Neural progenitor cell (in vitro differentiated cells): ENCODE measurements at regions not wholly inside any gene's neighbourhood (a gene's known extent, or its start where the extent isn't known, plus 50 kb on each side); places are given as distances from the start of the nearest gene placed in this dataset.

Source experiments
- DNase-seq: peaks from one replicate; pipeline ENCODE4 v3.0.0-alpha.2; 2016; ENCODE audit warnings: low spot score
- H2AFZ ChIP-seq: fragments of 200-600 bp; sonication (generic); replicated peaks from 2 replicates; pipeline ENCODE4 v1.6.1; 2016; ENCODE audit warnings: antibody characterized with exemption
- H3F3A ChIP-seq: fragments of 200-600 bp; sonication (generic); 2 replicates; pipeline ENCODE4 v1.6.1; 2016; ENCODE audit warnings: antibody characterized with exemption, low read depth
- H3K27ac ChIP-seq: fragments of 200-600 bp; sonication (generic); 2 replicates; pipeline ENCODE4 v1.5.1; 2016; ENCODE audit warnings: mild to moderate bottlenecking
- H3K27me3 ChIP-seq: fragments of 200-600 bp; sonication (generic); 2 replicates; pipeline ENCODE4 v1.6.1; 2016; ENCODE audit warnings: mild to moderate bottlenecking, moderate library complexity
- H3K36me3 ChIP-seq: fragments of 200-600 bp; sonication (generic); 2 replicates; pipeline ENCODE4 v1.5.1; 2016
- H3K4me1 ChIP-seq: fragments of 200-600 bp; sonication (generic); 2 replicates; pipeline ENCODE4 v1.6.1; 2016; ENCODE audit warnings: mixed run types
- H3K4me2 ChIP-seq: fragments of 200-600 bp; sonication (generic); 2 replicates; pipeline ENCODE4 v1.6.1; 2016
- H3K4me3 ChIP-seq: fragments of 200-600 bp; sonication (generic); 2 replicates; pipeline ENCODE4 v1.5.1; 2016
- H3K79me2 ChIP-seq: fragments of 200-600 bp; sonication (generic); 2 replicates; pipeline ENCODE4 v1.6.1; 2016; ENCODE audit warnings: low read depth
- H3K9ac ChIP-seq: fragments of 200-600 bp; sonication (generic); 2 replicates; pipeline ENCODE4 v1.6.1; 2016
- H3K9me3 ChIP-seq: fragments of 200-600 bp; sonication (generic); 2 replicates; pipeline ENCODE4 v1.5.1; 2016; ENCODE audit warnings: low read depth
- H4K20me1 ChIP-seq: fragments of 200-600 bp; sonication (generic); 2 replicates; pipeline ENCODE4 v1.6.1; 2016; ENCODE audit warnings: low read depth
- H3K27ac Mint-ChIP-seq: 3 replicates; pipeline ENCODE4 v1.8.0; 2021; ENCODE audit warnings: mixed read lengths
- H3K27me3 Mint-ChIP-seq: 2 replicates; pipeline ENCODE4 v1.8.0; 2022; ENCODE audit warnings: low read depth, mild to moderate bottlenecking, inconsistent platforms, moderate library complexity, mixed read lengths; ENCODE audit not compliant: insufficient read depth
- H3K36me3 Mint-ChIP-seq: 3 replicates; pipeline ENCODE4 v1.8.0; 2021; ENCODE audit warnings: mixed read lengths
- H3K4me1 Mint-ChIP-seq: 3 replicates; pipeline ENCODE4 v1.8.0; 2021; ENCODE audit warnings: mixed read lengths
- H3K4me3 Mint-ChIP-seq: 3 replicates; pipeline ENCODE4 v1.8.0; 2021; ENCODE audit warnings: mild to moderate bottlenecking, moderate library complexity, mixed read lengths
- H3K9me3 Mint-ChIP-seq: 3 replicates; pipeline ENCODE4 v1.8.0; 2020; ENCODE audit warnings: mixed read lengths
- CTCF ChIP-seq: fragments of 200-600 bp; sonication (generic); IDR thresholded peaks from 2 replicates; pipeline ENCODE4 v1.5.1; 2017; ENCODE audit warnings: antibody characterized with exemption, mild to moderate bottlenecking
- EZH2 ChIP-seq: fragments of 200-600 bp; sonication (generic); IDR thresholded peaks from 2 replicates; pipeline ENCODE4 v1.6.1; 2017; ENCODE audit warnings: antibody characterized with exemption, mild to moderate bottlenecking, moderate library complexity
- EZH2phosphoT487 ChIP-seq: fragments of 200-600 bp; sonication (generic); IDR thresholded peaks from 2 replicates; pipeline ENCODE4 v1.6.1; 2017; ENCODE audit warnings: antibody characterized with exemption

DNA sequence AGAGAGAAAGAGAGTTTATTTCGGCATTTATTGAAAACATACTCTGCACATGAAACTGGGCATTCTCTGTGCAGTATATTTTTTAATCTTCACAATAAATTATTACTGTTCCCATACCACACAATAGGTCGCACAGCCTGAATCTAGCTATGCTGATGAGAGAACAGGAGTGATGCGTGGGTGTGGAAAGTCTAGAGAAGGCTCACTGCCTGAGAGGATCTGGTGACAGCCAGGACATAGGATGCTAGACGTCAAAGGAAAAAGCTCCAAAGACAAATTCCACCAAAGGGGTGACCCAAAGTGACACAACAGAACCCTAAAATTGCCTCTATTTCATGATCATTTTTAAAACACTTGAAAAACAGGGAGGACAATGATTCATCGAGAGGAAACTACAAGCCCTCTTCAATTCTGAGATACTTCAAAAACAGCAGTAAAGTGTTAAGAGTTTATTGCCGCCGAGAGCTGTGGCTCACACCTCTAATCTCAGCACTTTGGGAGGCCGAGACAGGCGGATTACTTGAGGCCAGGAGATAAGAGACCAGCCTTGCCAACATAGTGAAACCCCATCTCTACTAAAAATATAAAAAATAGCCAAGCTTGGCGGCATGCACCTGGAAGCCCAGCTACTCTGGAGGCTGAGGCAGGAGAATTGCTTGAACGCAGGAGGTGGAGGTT lies 189.6 kb upstream of the NBEA start:
- Histone ChIP-seq H3K9ac (no peak overlapping the region), H3K4me2 (no peak overlapping the region), H3F3A (no peaks in the 10 kb centered on the region), H3K4me3 (no peak overlapping the region), H3K4me1 (peaks cover 10% of the 10 kb centered on the region), H3K9me3 (no peaks in the 10 kb centered on the region), H3K27me3 (no peaks in the 10 kb centered on the region), H3K27ac (no peak overlapping the region), H3K36me3 (no peaks in the 10 kb centered on the region), H2AFZ (no peak overlapping the region), H4K20me1 (no peaks in the 10 kb centered on the region), H3K79me2 (no peaks in the 10 kb centered on the region)
- Mint-ChIP-seq H3K4me3 (no peak overlapping the region), H3K9me3 (no peaks in the 10 kb centered on the region), H3K27me3 (peaks cover 2% of the 10 kb centered on the region), H3K36me3 (no peaks in the 10 kb centered on the region), H3K4me1 (peaks cover 14% of the 10 kb centered on the region), H3K27ac (no peak overlapping the region)
- TF ChIP-seq EZH2 (no peak), CTCF (no peak), EZH2phosphoT487 (no peak)
- DNase-seq, result no peak

- H3K9me3 Mint-ChIP-seq, result no peaks in the 10 kb centered on the region
- Histone ChIP-seq H3K27me3 (no peaks in the 10 kb centered on the region), H3K4me2 (no peak overlapping the region), H3K27ac (no peak overlapping the region), H3K36me3 (no peaks in the 10 kb centered on the region), H2AFZ (no peak overlapping the region), H3F3A (no peaks in the 10 kb centered on the region), H3K9me3 (no peaks in the 10 kb centered on the region), H3K9ac (no peak overlapping the region), H3K4me1 (no peaks in the 10 kb centered on the region), H3K4me3 (no peak overlapping the region), H4K20me1 (no peaks in the 10 kb centered on the region), H3K79me2 (no peaks in the 10 kb centered on the region)
- TF ChIP-seq CTCF (no peak), EZH2phosphoT487 (no peak), EZH2 (no peak)
- no peak for DNase-seq
- H3K4me1 Mint-ChIP-seq, result no peaks in the 10 kb centered on the region
- H3K4me3 Mint-ChIP-seq, result no peak overlapping the region
- no peaks in the 10 kb centered on the region for H3K27me3 Mint-ChIP-seq
- no peak overlapping the region for H3K27ac Mint-ChIP-seq
- H3K36me3 Mint-ChIP-seq, result no peaks in the 10 kb centered on the region
Observed at GRCh38 chr13:34756136-34756535, 185.9 kb upstream of the NBEA start.

DNA sequence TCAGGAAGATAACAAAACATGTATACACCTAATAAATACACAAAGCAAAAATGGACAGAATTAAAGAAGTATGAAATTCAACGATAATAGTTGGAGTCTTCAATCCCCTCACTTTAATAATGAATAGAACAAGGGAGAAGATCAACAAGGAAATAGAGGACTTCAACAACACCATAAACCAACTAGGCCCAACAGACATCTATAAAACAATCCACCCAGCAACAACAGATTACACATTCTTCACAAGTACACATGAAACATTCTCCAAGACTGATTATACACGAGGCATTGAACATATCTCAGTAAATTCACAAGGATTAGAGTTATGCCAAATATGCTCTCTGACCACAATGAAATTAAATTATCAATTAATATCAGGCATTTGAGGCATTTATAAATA lies 185.5 kb upstream of the NBEA start:
- H3K27me3 Mint-ChIP-seq, result no peaks in the 10 kb centered on the region
- H4K20me1 ChIP-seq, result no peaks in the 10 kb centered on the region
- H3K9me3 Mint-ChIP-seq, result no peaks in the 10 kb centered on the region
- H2AFZ ChIP-seq, result no peak overlapping the region
- H3K9me3 ChIP-seq, result no peaks in the 10 kb centered on the region
- H3K79me2 ChIP-seq, result no peaks in the 10 kb centered on the region
- no peak overlapping the region for H3K27ac ChIP-seq
- H3K9ac ChIP-seq, result no peak overlapping the region
- H3K4me3 ChIP-seq, result no peak overlapping the region
- no peaks in the 10 kb centered on the region for H3K36me3 ChIP-seq
- no peaks in the 10 kb centered on the region for H3K36me3 Mint-ChIP-seq
- no peak overlapping the region for H3K27ac Mint-ChIP-seq
- no peak overlapping the region for H3K4me2 ChIP-seq
- no peak for TF ChIP-seq EZH2phosphoT487
- no peak for TF ChIP-seq CTCF
- TF ChIP-seq EZH2, result no peak
- no peaks in the 10 kb centered on the region for H3K4me1 Mint-ChIP-seq
- no peaks in the 10 kb centered on the region for H3K4me1 ChIP-seq
- no peak for DNase-seq
- H3K4me3 Mint-ChIP-seq, result no peak overlapping the region
- no peaks in the 10 kb centered on the region for H3K27me3 ChIP-seq
- H3F3A ChIP-seq, result no peaks in the 10 kb centered on the region
